MCF 10A (cell line): ENCODE measurements at regions not wholly inside any gene's neighbourhood (a gene's known extent, or its start where the extent isn't known, plus 50 kb on each side); places are given as distances from the start of the nearest gene placed in this dataset.
A peak's percentile ranks its signal among the peaks of the same experiment; 100 is the strongest.

Source experiments
- BruUV-seq: library from RNA; stranded (reverse); fragments of 400-500 nt; replicated peaks from 2 replicates; lab custom pipeline; 2021; lab: Mats Ljungman, UMichigan
- CTCF ChIA-PET: fragments of 300-600 bp; sonication (Branson Sonifier 250); formaldehyde crosslinking; extraction: SDS; loops from one replicate; lab custom pipeline; 2021; ENCODE audit warnings: antibody characterized with exemption, inconsistent platforms; lab: Yijun Ruan, JAX
- POLR2A ChIA-PET: fragments of 300-600, 350-650 bp; sonication (Branson Sonifier 250); formaldehyde crosslinking; extraction: SDS; loops from one replicate; lab custom pipeline; 2020; ENCODE audit warnings: antibody characterized with exemption, inconsistent platforms; lab: Yijun Ruan, JAX
- DNase-seq: peaks from one replicate; pipeline ENCODE4 v3.0.0-alpha.2; 2018; ENCODE audit not compliant: unreplicated experiment
- H3K27ac Mint-ChIP-seq: one replicate; pipeline ENCODE4 v1.8.0; 2022; ENCODE audit warnings: mild to moderate bottlenecking, low read depth, mixed read lengths; ENCODE audit not compliant: unreplicated experiment
- H3K27me3 Mint-ChIP-seq: one replicate; pipeline ENCODE4 v1.8.0; 2022; ENCODE audit warnings: mixed read lengths; ENCODE audit not compliant: insufficient read depth, unreplicated experiment
- H3K36me3 Mint-ChIP-seq: one replicate; pipeline ENCODE4 v1.8.0; 2022; ENCODE audit warnings: mild to moderate bottlenecking, moderate library complexity, mixed read lengths; ENCODE audit not compliant: insufficient read depth, unreplicated experiment
- H3K4me1 Mint-ChIP-seq: one replicate; pipeline ENCODE4 v1.8.0; 2022; ENCODE audit warnings: mixed read lengths; ENCODE audit not compliant: insufficient read depth, unreplicated experiment
- H3K4me3 Mint-ChIP-seq: one replicate; pipeline ENCODE4 v1.8.0; 2022; ENCODE audit warnings: mild to moderate bottlenecking, moderate library complexity, mixed read lengths; ENCODE audit not compliant: unreplicated experiment
- H3K9me3 Mint-ChIP-seq: one replicate; pipeline ENCODE4 v1.8.0; 2022; ENCODE audit warnings: mixed read lengths; ENCODE audit not compliant: unreplicated experiment
- CTCF ChIP-seq: fragments of 200-600 bp; IDR thresholded peaks from one replicate; pipeline ENCODE4 v1.8.0; 2022; ENCODE audit warnings: antibody characterized with exemption, mild to moderate bottlenecking; ENCODE audit not compliant: unreplicated experiment
- intact Hi-C: fragments of 100-400 bp; cut with micrococcal nuclease; formaldehyde crosslinking; loops from 2 replicates; pipeline ENCODE4 v1.14.1; 2022

DNA sequence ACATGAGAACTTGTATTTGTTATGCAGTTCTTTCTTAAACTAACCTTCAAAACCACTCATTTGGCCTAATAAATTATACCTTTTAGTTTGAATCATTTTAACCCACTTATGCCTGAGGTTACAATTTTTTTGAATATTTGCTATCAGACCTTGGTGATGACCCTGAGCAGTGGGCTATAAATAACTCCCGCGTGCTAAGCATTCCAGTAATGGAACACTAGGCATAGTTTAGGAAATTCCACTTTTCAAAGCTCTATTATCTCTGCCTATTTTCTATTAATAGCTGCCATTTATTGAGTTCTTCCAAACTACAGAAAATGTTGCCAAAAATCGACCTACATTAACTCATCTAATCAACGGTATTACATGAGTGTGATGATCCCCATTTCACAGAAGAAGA lies 993.4 kb upstream of the FAT3 start:
- CTCF ChIA-PET: interaction anchor here (0.7 to 1.1 kb wide), 3 partner anchors 11 to 980 kb away, joined by 3 read pairs; no protein-coding TSS in a partner anchor
- no peak for DNase-seq
- Mint-ChIP-seq H3K4me1 (no peaks in the 10 kb centered on the region), H3K36me3 (no peaks in the 10 kb centered on the region), H3K9me3 (no peaks in the 10 kb centered on the region), H3K27me3 (no peaks in the 10 kb centered on the region), H3K27ac (no peak overlapping the region), H3K4me3 (no peak overlapping the region)
- BruUV-seq: no TSS peak
- POLR2A ChIA-PET: interaction anchor here (1.1 kb wide), 1 partner anchor 10 kb away, joined by 7 read pairs; no protein-coding TSS in a partner anchor
- intact Hi-C loops: no loop called here
- no peak for TF ChIP-seq CTCF

DNA sequence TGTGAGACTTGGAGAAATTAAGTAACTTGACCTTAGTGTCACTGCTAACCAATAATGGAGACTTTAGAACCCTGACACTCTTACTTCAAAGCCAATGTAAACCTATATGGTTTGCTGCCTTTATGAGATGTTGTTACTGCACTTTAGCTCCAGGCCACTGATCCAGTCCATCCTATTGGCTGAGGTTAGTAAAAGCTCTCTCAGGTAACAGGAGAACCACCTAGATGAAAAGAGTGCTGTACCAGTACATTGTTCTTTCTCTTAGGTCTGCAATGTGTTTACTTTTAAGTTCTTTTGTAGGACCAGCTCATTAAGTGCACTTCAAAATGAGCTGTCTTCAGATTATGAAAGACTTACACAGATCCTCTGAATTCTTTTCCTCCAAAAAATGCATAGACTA lies 994.0 kb upstream of the FAT3 start:
- ChIA-PET POLR2A (interaction anchor here (1.1 kb wide), 1 partner anchor 9 kb away, joined by 7 read pairs; no protein-coding TSS in a partner anchor), CTCF (interaction anchor here (0.7 to 1.1 kb wide), 2 partner anchors 12 to 980 kb away, joined by 3 read pairs; no protein-coding TSS in a partner anchor)
- no peaks in the 10 kb centered on the region for H3K9me3 Mint-ChIP-seq
- H3K4me3 Mint-ChIP-seq: no peak overlapping the region
- BruUV-seq: no TSS peak
- no peak for TF ChIP-seq CTCF
- H3K36me3 Mint-ChIP-seq: no peaks in the 10 kb centered on the region
- H3K27me3 Mint-ChIP-seq: no peaks in the 10 kb centered on the region
- intact Hi-C loops: no loop called here
- DNase-seq: no peak
- H3K27ac Mint-ChIP-seq: no peak overlapping the region
- no peaks in the 10 kb centered on the region for H3K4me1 Mint-ChIP-seq

GRCh38 chr11:91222830-91223229 lies 1000.0 kb upstream of the CHORDC1 start:
- POLR2A ChIA-PET: no interaction called here
- Mint-ChIP-seq H3K4me1 (peaks cover 19% of the 10 kb centered on the region), H3K36me3 (no peaks in the 10 kb centered on the region), H3K27me3 (no peaks in the 10 kb centered on the region), H3K9me3 (no peaks in the 10 kb centered on the region), H3K27ac (no peak overlapping the region), H3K4me3 (no peak overlapping the region)
- TF ChIP-seq CTCF: no peak
- BruUV-seq: no TSS peak
- CTCF ChIA-PET: no interaction called here
- no peak for DNase-seq
- intact Hi-C loops: no loop called here

DNA sequence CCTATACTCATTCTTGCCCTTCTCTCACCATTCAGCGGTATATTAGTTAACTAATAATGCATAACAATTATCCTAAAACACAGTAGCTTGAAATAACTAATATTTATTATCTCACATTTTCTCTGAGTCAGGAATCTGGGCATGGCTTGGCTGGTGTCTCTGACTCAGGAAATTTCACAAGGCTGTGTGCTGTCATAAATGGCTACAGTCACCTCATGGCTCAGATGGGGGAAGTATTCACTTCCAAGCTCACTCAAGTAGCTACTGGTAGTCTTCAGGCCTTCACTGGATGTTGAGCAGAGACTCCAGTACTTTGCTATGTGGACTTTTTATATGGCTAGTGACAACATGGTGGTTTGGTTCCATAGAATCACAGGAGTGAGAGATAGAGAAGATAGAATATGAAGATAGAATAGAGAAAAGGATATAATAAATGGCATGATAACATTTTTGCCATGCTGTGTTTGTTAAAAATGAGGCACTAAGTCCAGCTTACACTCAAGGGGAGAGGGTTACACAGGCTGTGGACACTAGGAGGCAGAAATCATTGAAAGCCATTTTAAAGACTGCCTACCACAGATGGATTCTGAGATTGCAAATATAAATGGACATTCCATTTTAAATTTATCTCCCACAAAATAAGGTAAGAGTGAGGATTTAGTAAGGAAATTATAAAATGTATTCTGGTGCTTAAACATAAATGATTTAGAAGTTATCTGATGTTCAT lies 997.8 kb upstream of the CHORDC1 start:
- BruUV-seq: no TSS peak

More for the DNA sequence above, 997.8 kb upstream of the CHORDC1 start:
- CTCF ChIA-PET: interaction anchor here (0.7 to 1.4 kb wide), 3 partner anchors 22 to 581 kb away, joined by 4 to 7 read pairs (median 6); no protein-coding TSS in a partner anchor
- no peak overlapping the region for H3K4me3 Mint-ChIP-seq
- peak; percentile 80 for DNase-seq
- POLR2A ChIA-PET: interaction anchor here (0.6 to 1.5 kb wide), 3 partner anchors 10 to 647 kb away, joined by 3 to 7 read pairs (median 3); no protein-coding TSS in a partner anchor
- H3K27ac Mint-ChIP-seq: peak overlapping the region; percentile 66
- H3K27me3 Mint-ChIP-seq: no peaks in the 10 kb centered on the region
- peaks cover 19% of the 10 kb centered on the region for H3K4me1 Mint-ChIP-seq
- no peaks in the 10 kb centered on the region for H3K9me3 Mint-ChIP-seq
- H3K36me3 Mint-ChIP-seq: no peaks in the 10 kb centered on the region
- intact Hi-C loops: no loop called here
- TF ChIP-seq CTCF: no peak
